ENCODE measurements at regions not wholly inside any gene's neighbourhood (a gene's known extent, or its start where the extent isn't known, plus 50 kb on each side); places are given as distances from the start of the nearest gene placed in this dataset.

DNA sequence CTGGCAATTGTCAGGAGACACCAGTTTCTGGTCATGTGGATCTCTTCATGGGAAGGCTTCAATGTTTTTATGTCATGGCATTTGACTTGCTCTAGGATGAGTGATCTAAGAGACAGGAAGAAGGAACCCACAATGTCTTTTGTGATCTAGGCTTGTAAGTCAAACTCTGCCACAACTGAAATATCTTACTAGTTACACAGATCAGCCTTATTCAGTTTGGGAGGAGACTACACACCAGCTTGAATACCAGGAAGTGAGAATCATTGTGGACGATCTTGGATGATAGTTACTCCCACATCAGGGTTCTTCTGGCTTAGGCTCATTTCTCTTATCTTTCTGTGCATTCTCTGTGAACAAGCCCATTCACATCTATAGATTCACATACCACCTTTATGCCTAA lies 236.2 kb upstream of the FBXO33 start:
- H3K9me3 ChIP-seq (ENCODE audit: low read length) = no peaks in the 10 kb centered on the region
- H3K9ac ChIP-seq (ENCODE audit: low read length) = no peak overlapping the region
- H3K79me2 ChIP-seq (ENCODE audit: low read length) = no peaks in the 10 kb centered on the region
- intact Hi-C loops (cut with micrococcal nuclease) = no loop called here
- no peak overlapping the region for H2AFZ ChIP-seq (ENCODE audit: low read length)
- CTCF ChIA-PET = no interaction called here
- DNase-seq (no peak), ATAC-seq (no peak)
- H3K4me1 ChIP-seq (ENCODE audit: insufficient read depth, low read length) = no peaks in the 10 kb centered on the region
- H3K9me2 ChIP-seq (replicated peaks; ENCODE audit: low read length) = no peaks in the 10 kb centered on the region
- no TSS peak for BruUV-seq (replicated peaks)
- no peaks in the 10 kb centered on the region for H3K27me3 ChIP-seq (ENCODE audit: low read length)
- no peaks in the 10 kb centered on the region for H3F3A ChIP-seq (ENCODE audit: low read length, unreplicated experiment)
- no peak overlapping the region for H3K27ac ChIP-seq (ENCODE audit: low read length)
- H3K4me3 ChIP-seq (ENCODE audit: low read length) = no peak overlapping the region
- no peak overlapping the region for H3K4me2 ChIP-seq (ENCODE audit: low read length)
- no peaks in the 10 kb centered on the region for H3K36me3 ChIP-seq (ENCODE audit: low read depth, low read length)
- TF ChIP-seq, protein P1, sequence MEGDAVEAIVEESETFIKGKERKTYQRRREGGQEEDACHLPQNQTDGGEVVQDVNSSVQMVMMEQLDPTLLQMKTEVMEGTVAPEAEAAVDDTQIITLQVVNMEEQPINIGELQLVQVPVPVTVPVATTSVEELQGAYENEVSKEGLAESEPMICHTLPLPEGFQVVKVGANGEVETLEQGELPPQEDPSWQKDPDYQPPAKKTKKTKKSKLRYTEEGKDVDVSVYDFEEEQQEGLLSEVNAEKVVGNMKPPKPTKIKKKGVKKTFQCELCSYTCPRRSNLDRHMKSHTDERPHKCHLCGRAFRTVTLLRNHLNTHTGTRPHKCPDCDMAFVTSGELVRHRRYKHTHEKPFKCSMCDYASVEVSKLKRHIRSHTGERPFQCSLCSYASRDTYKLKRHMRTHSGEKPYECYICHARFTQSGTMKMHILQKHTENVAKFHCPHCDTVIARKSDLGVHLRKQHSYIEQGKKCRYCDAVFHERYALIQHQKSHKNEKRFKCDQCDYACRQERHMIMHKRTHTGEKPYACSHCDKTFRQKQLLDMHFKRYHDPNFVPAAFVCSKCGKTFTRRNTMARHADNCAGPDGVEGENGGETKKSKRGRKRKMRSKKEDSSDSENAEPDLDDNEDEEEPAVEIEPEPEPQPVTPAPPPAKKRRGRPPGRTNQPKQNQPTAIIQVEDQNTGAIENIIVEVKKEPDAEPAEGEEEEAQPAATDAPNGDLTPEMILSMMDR (conservative IDR thresholded peaks at IDR 0.05; ENCODE audit: low read depth, low read length) = no peak
- TF ChIP-seq EZH2 (IDR thresholded peaks at IDR 0.05; ENCODE audit: low read length, unreplicated experiment) (no peak), EZH2phosphoT487 (IDR thresholded peaks at IDR 0.05; ENCODE audit: borderline replicate concordance, low read length) (no peak)
- POLR2A ChIA-PET (ENCODE audit: unreplicated experiment) = no interaction called here
- H4K20me1 ChIP-seq (ENCODE audit: low read length) = no peaks in the 10 kb centered on the region

DNA sequence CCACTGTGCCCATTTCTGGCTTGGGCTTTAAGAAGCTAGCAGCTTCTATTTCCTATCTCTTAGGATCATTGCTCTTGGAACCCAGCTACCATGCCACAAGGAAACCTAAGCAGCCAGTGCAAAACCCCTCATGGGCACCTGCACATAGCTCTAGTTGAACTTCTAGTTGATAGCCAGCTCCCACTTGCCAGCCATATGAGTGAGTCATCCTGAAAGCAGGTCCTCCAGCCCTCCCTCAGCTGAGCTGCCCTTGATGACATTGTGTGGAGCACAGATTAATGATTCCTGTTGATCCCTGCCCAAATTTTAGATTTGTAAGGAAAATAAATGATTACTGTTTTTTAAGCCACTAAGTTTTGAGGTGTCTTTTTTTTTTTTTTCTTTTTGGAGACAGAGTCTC lies 234.2 kb upstream of the FBXO33 start:
- DNase-seq (no peak), ATAC-seq (no peak)
- H2AFZ ChIP-seq (ENCODE audit: low read length) = no peak overlapping the region
- H3K36me3 ChIP-seq (ENCODE audit: low read depth, low read length) = no peaks in the 10 kb centered on the region
- H4K20me1 ChIP-seq (ENCODE audit: low read length) = no peaks in the 10 kb centered on the region
- no peak overlapping the region for H3K9ac ChIP-seq (ENCODE audit: low read length)
- H3K4me3 ChIP-seq (ENCODE audit: low read length) = no peak overlapping the region
- H3K27ac ChIP-seq (ENCODE audit: low read length) = no peak overlapping the region
- no peaks in the 10 kb centered on the region for H3K79me2 ChIP-seq (ENCODE audit: low read length)
- no peaks in the 10 kb centered on the region for H3K9me3 ChIP-seq (ENCODE audit: low read length)
- H3K27me3 ChIP-seq (ENCODE audit: low read length) = no peaks in the 10 kb centered on the region
- no peaks in the 10 kb centered on the region for H3F3A ChIP-seq (ENCODE audit: low read length, unreplicated experiment)
- intact Hi-C loops (cut with micrococcal nuclease) = no loop called here
- H3K9me2 ChIP-seq (replicated peaks; ENCODE audit: low read length) = no peaks in the 10 kb centered on the region
- CTCF ChIA-PET = no interaction called here
- BruUV-seq (replicated peaks) = no TSS peak
- H3K4me2 ChIP-seq (ENCODE audit: low read length) = no peak overlapping the region
- TF ChIP-seq EZH2 (IDR thresholded peaks at IDR 0.05; ENCODE audit: low read length, unreplicated experiment) (no peak), EZH2phosphoT487 (IDR thresholded peaks at IDR 0.05; ENCODE audit: borderline replicate concordance, low read length) (no peak)
- TF ChIP-seq, protein P1 (conservative IDR thresholded peaks at IDR 0.05; ENCODE audit: low read depth, low read length) = no peak
- no peaks in the 10 kb centered on the region for H3K4me1 ChIP-seq (ENCODE audit: insufficient read depth, low read length)
- POLR2A ChIA-PET (ENCODE audit: unreplicated experiment) = no interaction called here

DNA sequence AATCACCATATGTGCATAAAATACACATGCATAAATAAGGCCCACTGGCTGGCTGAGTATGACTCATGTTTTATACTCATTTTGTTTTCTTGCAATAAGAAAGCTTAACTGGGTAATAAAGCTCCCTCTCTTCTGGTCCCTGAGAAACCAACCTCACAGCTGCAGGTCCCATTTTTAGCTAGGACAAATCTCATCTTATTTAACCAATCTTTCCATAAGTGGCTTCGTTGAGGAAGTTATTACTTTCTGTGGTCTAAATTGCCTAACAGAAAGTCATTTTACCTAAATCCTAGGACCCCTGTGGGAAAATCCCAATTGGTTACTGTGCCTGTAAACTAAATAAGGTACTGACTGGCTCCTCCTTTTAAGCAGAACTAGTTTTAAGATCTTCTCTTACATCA lies 232.8 kb upstream of the FBXO33 start:
- ATAC-seq (no peak), DNase-seq (no peak)
- CTCF ChIA-PET = no interaction called here
- intact Hi-C loops (cut with micrococcal nuclease) = no loop called here
- Histone ChIP-seq H3K36me3 (ENCODE audit: low read depth, low read length) (no peaks in the 10 kb centered on the region), H3F3A (ENCODE audit: low read length, unreplicated experiment) (no peaks in the 10 kb centered on the region), H3K9me2 (replicated peaks; ENCODE audit: low read length) (no peaks in the 10 kb centered on the region), H3K27me3 (ENCODE audit: low read length) (no peaks in the 10 kb centered on the region), H3K4me3 (ENCODE audit: low read length) (no peak overlapping the region), H3K27ac (ENCODE audit: low read length) (no peak overlapping the region), H2AFZ (ENCODE audit: low read length) (no peak overlapping the region), H3K4me1 (ENCODE audit: insufficient read depth, low read length) (no peaks in the 10 kb centered on the region), H3K9ac (ENCODE audit: low read length) (no peak overlapping the region), H3K4me2 (ENCODE audit: low read length) (no peak overlapping the region), H3K79me2 (ENCODE audit: low read length) (no peaks in the 10 kb centered on the region), H4K20me1 (ENCODE audit: low read length) (no peaks in the 10 kb centered on the region), H3K9me3 (ENCODE audit: low read length) (no peaks in the 10 kb centered on the region)
- POLR2A ChIA-PET (ENCODE audit: unreplicated experiment) = no interaction called here
- TF ChIP-seq EZH2 (IDR thresholded peaks at IDR 0.05; ENCODE audit: low read length, unreplicated experiment) (no peak), EZH2phosphoT487 (IDR thresholded peaks at IDR 0.05; ENCODE audit: borderline replicate concordance, low read length) (no peak)
- TF ChIP-seq, protein P1 (conservative IDR thresholded peaks at IDR 0.05; ENCODE audit: low read depth, low read length) = no peak
- no TSS peak for BruUV-seq (replicated peaks)
